Endothelial cell of umbilical vein (primary cell): ENCODE measurements at regions not wholly inside any gene's neighbourhood (a gene's known extent, or its start where the extent isn't known, plus 50 kb on each side); places are given as distances from the start of the nearest gene placed in this dataset.

Source experiments
- BruUV-seq: library from RNA; stranded (reverse); fragments of 400-500 nt; replicated peaks from 2 replicates; lab custom pipeline; 2021; lab: Mats Ljungman, UMichigan
- CTCF ChIA-PET: fragments of 300-600, 350-600 bp; sonication (Branson Sonifier 250); formaldehyde crosslinking; loops from one replicate; lab custom pipeline; 2021; ENCODE audit warnings: antibody characterized with exemption, inconsistent platforms; lab: Charles Lee
- POLR2A ChIA-PET: fragments of 300-600, 350-600 bp; sonication (Branson Sonifier 250); formaldehyde crosslinking; loops from one replicate; lab custom pipeline; 2021; ENCODE audit warnings: antibody characterized with exemption, inconsistent platforms; lab: Charles Lee
- DNase-seq: peaks from one replicate; pipeline ENCODE4 v3.0.0-alpha.2; 2011; ENCODE audit warnings: low read depth, low spot score
- FAIRE-seq: peaks from 2 replicates; lab custom pipeline; 2011; peaks lifted over from hg19 to GRCh38; lab: Jason Lieb, UNC
- H2AFZ ChIP-seq: 2 replicates; pipeline ENCODE4 v1.6.0; 2012; ENCODE audit warnings: low read depth, low read length, control low read depth, inconsistent platforms
- H3K27ac ChIP-seq: 2 replicates; pipeline ENCODE4 v1.5.1; 2011; ENCODE audit warnings: low read depth, mild to moderate bottlenecking, control low read depth, low read length, moderate library complexity; ENCODE audit not compliant: insufficient read depth
- H3K27me3 ChIP-seq, 2 experiments: 2 replicates each; pipeline versions ENCODE4 v1.6.0 to v1.6.1; 2011; ENCODE audit warnings: low read length in 2 of 2, mixed read lengths in 1 of 2; ENCODE audit not compliant: control insufficient read depth in 2 of 2, insufficient read depth in 2 of 2
- H3K36me3 ChIP-seq, 2 experiments: 2 replicates in 1 of 2; 3 replicates in 1 of 2; pipeline ENCODE4 v1.5.1; 2011; ENCODE audit warnings: low read length in 2 of 2, mild to moderate bottlenecking in 1 of 2, moderate library complexity in 1 of 2; ENCODE audit not compliant: control insufficient read depth in 2 of 2, insufficient read depth in 2 of 2; ENCODE audit errors: extremely low read depth in 1 of 2
- H3K4me1 ChIP-seq: 3 replicates; pipeline ENCODE4 v1.5.1; 2011; ENCODE audit warnings: mild to moderate bottlenecking, low read length; ENCODE audit not compliant: control insufficient read depth, insufficient read depth; ENCODE audit errors: extremely low read depth
- H3K4me2 ChIP-seq: 2 replicates; pipeline ENCODE4 v1.6.1; 2011; ENCODE audit warnings: low read length, control low read depth, mixed read lengths; ENCODE audit not compliant: insufficient read depth
- H3K4me3 ChIP-seq, 3 experiments: fragments of 200-600 bp in 1 of 3; sonication (generic), shearing (Covaris generic) in 1 of 3; replicated peaks in 1 of 3; 2 replicates each; pipeline ENCODE4 v1.5.1; 2011 to 2016; ENCODE audit warnings: control low read depth in 3 of 3, low read length in 3 of 3, mild to moderate bottlenecking in 2 of 3, inconsistent platforms in 1 of 3, low read depth in 1 of 3, moderate library complexity in 1 of 3; ENCODE audit not compliant: insufficient read depth in 1 of 3
- H3K79me2 ChIP-seq: 2 replicates; pipeline ENCODE4 v1.6.0; 2012; ENCODE audit warnings: low read length, inconsistent platforms; ENCODE audit not compliant: control insufficient read depth, insufficient read depth
- H3K9ac ChIP-seq: replicated peaks from 2 replicates; pipeline ENCODE3; 2011; ENCODE audit warnings: low read length, control low read depth; ENCODE audit not compliant: insufficient read depth; ENCODE audit errors: extremely low read depth
- H3K9me1 ChIP-seq: replicated peaks from 3 replicates; pipeline ENCODE4 v1.6.0; 2011; ENCODE audit warnings: mild to moderate bottlenecking, low read length; ENCODE audit not compliant: control insufficient read depth, insufficient read depth; ENCODE audit errors: extremely low read depth
- H3K9me3 ChIP-seq: replicated peaks from 2 replicates; pipeline ENCODE4 v1.5.1; 2012; ENCODE audit warnings: low read length, inconsistent platforms; ENCODE audit not compliant: control insufficient read depth, insufficient read depth
- H4K20me1 ChIP-seq: replicated peaks from 2 replicates; pipeline ENCODE3; 2011; ENCODE audit warnings: mild to moderate bottlenecking, low read length; ENCODE audit not compliant: control insufficient read depth, insufficient read depth; ENCODE audit errors: extremely low read depth
- CTCF ChIP-seq, 2 donors: IDR thresholded peaks; 1 replicate in 1 of 2; 2 replicates in 1 of 2; pipeline ENCODE4 v1.5.1; 2011; ENCODE audit warnings: low read length in 2 of 2, mild to moderate bottlenecking in 2 of 2, moderate library complexity in 2 of 2, control low read depth in 1 of 2, inconsistent platforms in 1 of 2, low read depth in 1 of 2; ENCODE audit not compliant: insufficient read depth in 1 of 2; ENCODE audit errors: extremely low read depth in 1 of 2
- EZH2 ChIP-seq: IDR thresholded peaks from 2 replicates; pipeline ENCODE4 v1.6.1; 2012; ENCODE audit warnings: borderline replicate concordance, low read depth, mild to moderate bottlenecking, moderate library complexity, low read length, inconsistent platforms; ENCODE audit not compliant: severe bottlenecking
- FOS ChIP-seq: IDR thresholded peaks from 2 replicates; pipeline ENCODE4 v1.6.1; 2011; ENCODE audit warnings: mild to moderate bottlenecking, low read length, moderate library complexity, borderline replicate concordance; ENCODE audit not compliant: insufficient read depth
- GATA2 ChIP-seq: IDR thresholded peaks from 2 replicates; pipeline ENCODE4 v1.7.0; 2011; ENCODE audit warnings: low read depth, mild to moderate bottlenecking, moderate library complexity, mixed read lengths, low read length; ENCODE audit not compliant: insufficient read length, insufficient read depth
- JUN ChIP-seq: IDR thresholded peaks from 2 replicates; pipeline ENCODE4 v1.6.1; 2011; ENCODE audit warnings: borderline replicate concordance, low read depth; ENCODE audit not compliant: insufficient read length, insufficient read depth
- MAX ChIP-seq: IDR thresholded peaks from 2 replicates; pipeline ENCODE4 v1.6.1; 2011; ENCODE audit not compliant: insufficient read depth, insufficient read length
- MYC ChIP-seq: IDR thresholded peaks from one replicate; pipeline ENCODE4 v1.6.1; 2011; ENCODE audit warnings: mild to moderate bottlenecking, low read depth, low read length
- POLR2A ChIP-seq: IDR thresholded peaks from 2 replicates; pipeline ENCODE4 v1.6.1; 2012; ENCODE audit warnings: low read depth, mild to moderate bottlenecking, control low read depth, low read length
- POLR2AphosphoS5 ChIP-seq: IDR thresholded peaks from 2 replicates; pipeline ENCODE4 v1.6.1; 2012; ENCODE audit warnings: low read depth, mild to moderate bottlenecking, control low read depth, low read length, moderate library complexity; ENCODE audit not compliant: insufficient read depth
- dilution Hi-C: fragments of 300-500 bp; cut with MboI; formaldehyde crosslinking; loops from one replicate; pipeline ENCODE4 v1.15.0; 2019; ENCODE audit warnings: low sequenced_read_pairs; ENCODE audit not compliant: extremely low pct_ligation_motif_present
- intact Hi-C: fragments of 100-400 bp; cut with micrococcal nuclease; formaldehyde crosslinking; loops from one replicate; pipeline ENCODE4 v1.10.0; 2022

- intact Hi-C loops (no loop called here), dilution Hi-C loops (no loop called here)
- Histone ChIP-seq H3K9ac (no peak overlapping the region), H3K9me3 (no peaks in the 10 kb centered on the region), H3K27ac (no peak overlapping the region), H3K4me3 (no peak overlapping the region), H3K4me1 (no peaks in the 10 kb centered on the region), H3K9me1 (no peaks in the 10 kb centered on the region), H3K79me2 (no peaks in the 10 kb centered on the region), H3K4me2 (no peak overlapping the region), H2AFZ (no peak overlapping the region), H3K36me3 (no peaks in the 10 kb centered on the region), H4K20me1 (no peaks in the 10 kb centered on the region), H3K27me3 (no peaks in the 10 kb centered on the region)
- ChIA-PET POLR2A (no interaction called here), CTCF (interaction anchor here (1.2 to 1.7 kb wide), 2 partner anchors 9 to 11 kb away, joined by 3 read pairs; no protein-coding TSS in a partner anchor)
- no peak for TF ChIP-seq POLR2AphosphoS5
- no peak for TF ChIP-seq POLR2A
- TF ChIP-seq EZH2, result no peak
- no peak for TF ChIP-seq GATA2
- TF ChIP-seq FOS, result no peak
- no peak for TF ChIP-seq JUN
- no peak for TF ChIP-seq CTCF (IDR thresholded peaks at IDR 0.05; ENCODE audit: extremely low read depth in 1 of 2, insufficient read depth in 1 of 2, low read depth in 1 of 2, low read length in 2 of 2)
- no peak for TF ChIP-seq MAX
- no peak for TF ChIP-seq MYC
- no peak for FAIRE-seq
- no peak for DNase-seq
- no TSS peak for BruUV-seq
Observed at GRCh38 chr4:130296448-130296847, 1200.5 kb downstream of the C4orf33 start.
